Spinal cord (tissue), 9 donors: ENCODE measurements at regions not wholly inside any gene's neighbourhood (a gene's known extent, or its start where the extent isn't known, plus 50 kb on each side); places are given as distances from the start of the nearest gene placed in this dataset.
A peak's percentile ranks its signal among the peaks of the same experiment; 100 is the strongest.

Source experiments
- DNase-seq, 6 donors: peaks; one replicate each; pipeline versions ENCODE4 v3.0.0 to v3.0.0-alpha.2; 2013 to 2015; ENCODE audit warnings: low spot score in 6 of 6, low read depth in 4 of 6
- H3K27ac ChIP-seq: one replicate; pipeline ENCODE4 v1.5.1; 2013; ENCODE audit warnings: low read depth, low read length, control low read depth
- H3K27me3 ChIP-seq: one replicate; pipeline ENCODE4 v1.6.1; 2013; ENCODE audit warnings: low read length; ENCODE audit not compliant: control insufficient read depth, insufficient read depth
- H3K36me3 ChIP-seq: one replicate; pipeline ENCODE4 v1.6.1; 2013; ENCODE audit warnings: low read length; ENCODE audit not compliant: control insufficient read depth, insufficient read depth
- H3K4me1 ChIP-seq: one replicate; pipeline ENCODE4 v1.6.1; 2013; ENCODE audit warnings: low read length; ENCODE audit not compliant: control insufficient read depth, insufficient read depth
- H3K4me3 ChIP-seq: one replicate; pipeline ENCODE4 v1.5.1; 2013; ENCODE audit warnings: low read depth, low read length, control low read depth
- H3K9me3 ChIP-seq: one replicate; pipeline ENCODE4 v1.6.1; 2013; ENCODE audit warnings: low read length; ENCODE audit not compliant: control insufficient read depth, insufficient read depth
- WGBS: methylation state at CpG from one replicate; pipeline ENCODE4 v1.1.5; 2013; ENCODE audit warnings: missing lambda C conversion rate; ENCODE audit not compliant: insufficient coverage; 5-methylcytosine and 5-hydroxymethylcytosine counted together
- donor health status: healthy.

DNA sequence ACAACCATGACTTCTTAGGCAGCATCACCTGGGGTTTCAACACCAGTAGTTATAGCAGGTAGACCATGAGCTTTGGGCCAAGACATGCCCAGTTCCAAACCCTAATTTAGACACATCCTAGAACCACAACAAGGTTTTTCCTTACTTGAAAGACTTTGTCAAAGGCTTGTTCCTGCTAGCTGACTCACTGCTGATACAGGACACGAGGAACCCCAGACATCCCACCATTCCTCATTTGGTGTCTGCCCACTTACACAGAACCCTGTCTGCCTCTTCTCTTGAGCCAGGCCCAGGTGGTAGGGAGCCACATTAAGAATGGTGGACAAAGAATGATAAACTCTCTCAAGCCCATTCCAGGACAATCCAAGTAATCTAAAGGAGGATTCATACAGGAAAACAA is 109.0 kb downstream of the CCDC71L start:
- Histone ChIP-seq H3K4me3 (no peak overlapping the region), H3K27me3 (no peaks in the 10 kb centered on the region), H3K27ac (no peak overlapping the region), H3K9me3 (no peaks in the 10 kb centered on the region), H3K4me1 (no peaks in the 10 kb centered on the region), H3K36me3 (no peaks in the 10 kb centered on the region)
- DNase-seq: no peak
- WGBS: 83% methylated on average over 1 of the region's 1 CpG

- Histone ChIP-seq H3K36me3 (no peaks in the 10 kb centered on the region), H3K4me3 (no peak overlapping the region), H3K27ac (no peak overlapping the region), H3K27me3 (no peaks in the 10 kb centered on the region), H3K9me3 (no peaks in the 10 kb centered on the region), H3K4me1 (no peaks in the 10 kb centered on the region)
- no peak for DNase-seq
These were observed 112.5 kb downstream of the CCDC71L start for GRCh38 chr7:106548491-106548890.

GRCh38 chr7:106545275-106545674 is 115.7 kb downstream of the CCDC71L start:
- WGBS: 80% methylated on average over 1 of the region's 3 CpGs
- Histone ChIP-seq H3K9me3 (no peaks in the 10 kb centered on the region), H3K4me1 (no peaks in the 10 kb centered on the region), H3K36me3 (no peaks in the 10 kb centered on the region), H3K27me3 (no peaks in the 10 kb centered on the region), H3K27ac (no peak overlapping the region), H3K4me3 (no peak overlapping the region)
- no peak for DNase-seq

DNA sequence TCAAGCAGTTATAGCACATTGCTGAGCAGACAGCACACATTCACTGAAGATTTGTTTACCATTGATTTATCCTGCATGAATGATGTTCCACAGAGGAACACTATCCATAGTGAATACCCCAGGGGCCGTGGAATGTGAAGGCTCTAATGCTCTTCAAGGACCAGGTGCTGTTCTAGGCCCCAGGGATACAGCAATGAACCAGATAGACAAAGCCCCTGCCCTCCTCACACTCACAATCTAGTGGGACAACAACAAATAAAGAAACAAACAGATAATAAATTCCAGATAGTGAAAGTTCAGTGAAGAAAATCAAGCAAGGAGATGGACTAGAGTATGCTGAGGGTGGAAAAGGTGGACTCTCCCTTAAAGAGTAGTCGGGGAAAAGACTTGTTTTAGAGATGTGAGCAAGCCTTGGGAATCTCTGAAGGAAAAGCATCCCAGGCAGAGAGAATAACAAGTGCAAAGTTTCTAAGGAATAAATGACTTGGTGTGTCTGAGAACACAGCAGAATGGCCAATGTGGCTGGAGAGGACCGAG is 117.7 kb downstream of the CCDC71L start:
- no peaks in the 10 kb centered on the region for H3K9me3 ChIP-seq
- H3K27me3 ChIP-seq: no peaks in the 10 kb centered on the region
- WGBS: 79% methylated on average over 3 of the region's 3 CpGs
- H3K27ac ChIP-seq: no peak overlapping the region
- H3K36me3 ChIP-seq: no peaks in the 10 kb centered on the region
- no peaks in the 10 kb centered on the region for H3K4me1 ChIP-seq
- DNase-seq: no peak
- H3K4me3 ChIP-seq: no peak overlapping the region

GRCh38 chr7:106542550-106543220 is 118.3 kb downstream of the CCDC71L start:
- no peaks in the 10 kb centered on the region for H3K9me3 ChIP-seq
- peak in 2 of 6 donors; percentile 33 to 47 for DNase-seq
- no peak overlapping the region for H3K27ac ChIP-seq
- H3K4me3 ChIP-seq: no peak overlapping the region
- H3K4me1 ChIP-seq: no peaks in the 10 kb centered on the region
- H3K27me3 ChIP-seq: no peaks in the 10 kb centered on the region
- no peaks in the 10 kb centered on the region for H3K36me3 ChIP-seq
- no CpG with 5 or more reads among the region's 2 CpGs for WGBS

GRCh38 chr7:106538638-106539037 is 122.3 kb downstream of the CCDC71L start:
- Histone ChIP-seq H3K36me3 (no peaks in the 10 kb centered on the region), H3K9me3 (no peaks in the 10 kb centered on the region), H3K4me3 (no peak overlapping the region), H3K27me3 (no peaks in the 10 kb centered on the region), H3K27ac (no peak overlapping the region), H3K4me1 (no peaks in the 10 kb centered on the region)
- no peak for DNase-seq
- WGBS: no CpG with 5 or more reads among the region's 5 CpGs

DNA sequence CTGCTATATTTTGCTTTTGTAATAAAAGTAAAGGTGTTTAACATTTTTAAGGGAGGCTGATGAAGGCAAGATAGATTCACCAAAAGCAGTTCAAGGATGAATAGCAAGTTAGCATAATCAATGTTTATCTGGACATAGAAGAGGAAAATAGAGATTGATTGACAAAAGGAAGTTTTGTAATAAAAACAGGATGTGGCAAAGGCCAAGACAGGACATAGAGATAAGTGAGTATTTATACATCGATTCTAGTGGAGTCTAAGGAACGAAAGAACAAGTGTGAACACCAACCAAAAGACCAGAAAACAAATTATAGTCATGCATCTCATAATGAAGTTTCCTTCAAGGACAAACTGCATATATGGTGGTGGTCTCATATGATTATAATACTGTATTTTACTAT is 123.8 kb downstream of the CCDC71L start:
- Histone ChIP-seq H3K27me3 (no peaks in the 10 kb centered on the region), H3K36me3 (no peaks in the 10 kb centered on the region), H3K27ac (no peak overlapping the region), H3K4me3 (no peak overlapping the region), H3K9me3 (no peaks in the 10 kb centered on the region), H3K4me1 (no peaks in the 10 kb centered on the region)
- WGBS: no CpG with 5 or more reads among the region's 2 CpGs
- DNase-seq: no peak

DNA sequence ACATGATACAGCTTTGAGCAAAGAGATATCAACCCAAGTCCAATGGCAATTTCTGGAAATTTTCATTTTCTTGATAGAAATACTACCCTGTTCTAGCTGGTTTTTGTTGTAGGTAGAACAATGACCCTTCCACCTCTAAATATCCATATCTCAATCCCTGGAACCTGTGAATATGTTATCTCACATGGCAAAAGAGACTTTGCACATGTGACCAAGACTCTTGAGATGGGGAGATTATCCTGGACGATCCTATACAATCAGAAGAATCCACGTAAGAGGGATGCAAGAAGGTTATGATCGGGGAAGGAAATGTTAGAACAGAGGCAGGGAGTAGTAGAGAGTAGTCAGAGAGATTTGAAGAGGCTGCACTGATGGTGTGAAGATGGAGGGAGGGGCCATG is 124.9 kb downstream of the CCDC71L start:
- Histone ChIP-seq H3K4me3 (no peak overlapping the region), H3K9me3 (no peaks in the 10 kb centered on the region), H3K36me3 (no peaks in the 10 kb centered on the region), H3K27ac (no peak overlapping the region), H3K27me3 (no peaks in the 10 kb centered on the region), H3K4me1 (no peaks in the 10 kb centered on the region)
- 97% methylated on average over 3 of the region's 3 CpGs for WGBS
- DNase-seq: no peak

- no peak for DNase-seq
- H3K36me3 ChIP-seq: no peaks in the 10 kb centered on the region
- 77% methylated on average over 4 of the region's 7 CpGs for WGBS
- no peak overlapping the region for H3K27ac ChIP-seq
- H3K9me3 ChIP-seq: no peaks in the 10 kb centered on the region
- no peak overlapping the region for H3K4me3 ChIP-seq
- H3K4me1 ChIP-seq: no peaks in the 10 kb centered on the region
- no peaks in the 10 kb centered on the region for H3K27me3 ChIP-seq
These were observed 125.6 kb downstream of the CCDC71L start for GRCh38 chr7:106535234-106535932.

DNA sequence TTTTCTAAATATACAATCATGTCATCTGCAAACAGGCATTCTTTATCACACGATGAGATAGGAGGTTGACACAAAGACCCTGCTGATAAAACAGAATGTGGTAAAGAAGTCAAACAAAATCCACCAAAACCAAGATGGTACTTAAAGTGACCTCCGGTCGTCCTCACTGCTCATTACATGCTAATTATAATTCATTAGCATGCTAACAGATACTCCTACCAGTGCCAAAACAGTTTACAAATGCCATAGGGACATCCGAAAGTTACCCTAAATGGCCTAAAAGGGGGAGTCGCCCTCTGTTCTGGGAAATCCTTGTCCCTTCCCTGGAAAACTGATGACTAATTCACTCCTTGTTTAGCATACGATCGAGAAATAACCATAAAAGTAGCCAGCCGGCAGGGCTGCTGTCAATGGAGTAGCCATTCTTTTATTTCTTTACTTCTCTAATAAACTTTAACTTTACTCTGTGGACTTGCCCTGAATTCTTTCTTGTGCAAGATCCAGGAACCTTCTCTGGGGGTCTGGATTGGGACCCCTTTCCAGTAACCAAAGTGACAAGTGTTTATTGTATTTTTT is 126.6 kb downstream of the CCDC71L start:
- DNase-seq: no peak
- no peaks in the 10 kb centered on the region for H3K4me1 ChIP-seq
- no peak overlapping the region for H3K27ac ChIP-seq
- no peak overlapping the region for H3K4me3 ChIP-seq
- no peaks in the 10 kb centered on the region for H3K36me3 ChIP-seq
- H3K9me3 ChIP-seq: no peaks in the 10 kb centered on the region
- WGBS: 62% methylated on average over 2 of the region's 8 CpGs
- no peaks in the 10 kb centered on the region for H3K27me3 ChIP-seq
